ENCODE measurements at regions not wholly inside any gene's neighbourhood (a gene's known extent, or its start where the extent isn't known, plus 50 kb on each side); places are given as distances from the start of the nearest gene placed in this dataset.
"Not testable (repeated sequence)": the region's sequence is repeated elsewhere in the genome, so short reads cannot be mapped to it uniquely, and the experiment has no call there.

- not testable (repeated sequence) for TF ChIP-seq POLR2A, POLR2AphosphoS5 (IDR thresholded peaks at IDR 0.05; ENCODE audit: low read depth, low read length)
These were observed 68.5 kb upstream of the ERV3-1 start for GRCh38 chr7:65074959-65075358.

Data from GM12892 (cell line).